GM12872 (cell line): ENCODE measurements at regions not wholly inside any gene's neighbourhood (a gene's known extent, or its start where the extent isn't known, plus 50 kb on each side); places are given as distances from the start of the nearest gene placed in this dataset.

ENCODE experiments used
- CTCF ChIP-seq: IDR thresholded peaks from 3 replicates; pipeline ENCODE4 v1.5.1; 2011; ENCODE audit warnings: low read depth, mild to moderate bottlenecking, low read length, moderate library complexity; ENCODE audit not compliant: insufficient read depth

GRCh38 chr15:77807115-77807514, 174.4 kb upstream of the LINGO1 start:
- no peak for TF ChIP-seq CTCF

GRCh38 chr15:77804210-77804609, 171.5 kb upstream of the LINGO1 start:
- no peak for TF ChIP-seq CTCF

GRCh38 chr15:77803487-77803886, 170.8 kb upstream of the LINGO1 start:
- TF ChIP-seq CTCF = no peak

GRCh38 chr15:77800305-77800704, 167.6 kb upstream of the LINGO1 start:
- TF ChIP-seq CTCF = no peak

GRCh38 chr15:77798847-77799246, 166.1 kb upstream of the LINGO1 start:
- no peak for TF ChIP-seq CTCF

- no peak for TF ChIP-seq CTCF
Observed at GRCh38 chr15:77798151-77798835, 165.6 kb upstream of the LINGO1 start.

GRCh38 chr15:77797270-77797669, 164.6 kb upstream of the LINGO1 start:
- TF ChIP-seq CTCF = no peak
